Fibroblast of lung (primary cell): ENCODE measurements at regions not wholly inside any gene's neighbourhood (a gene's known extent, or its start where the extent isn't known, plus 50 kb on each side); places are given as distances from the start of the nearest gene placed in this dataset.

ENCODE experiments used
- EZH2 ChIP-seq: IDR thresholded peaks from 2 replicates; pipeline ENCODE4 v1.5.1; 2012; ENCODE audit warnings: low read length, control low read depth, mild to moderate bottlenecking; ENCODE audit errors: missing control alignments
- TF ChIP-seq, protein P1 (sequence below), 2 donors: IDR thresholded peaks in 1 of 2; conservative IDR thresholded peaks in 1 of 2; 1 replicate in 1 of 2; 2 replicates in 1 of 2; pipeline ENCODE4 v1.5.1; 2011 to 2012; ENCODE audit warnings: low read length in 2 of 2, control low read depth in 1 of 2, inconsistent platforms in 1 of 2, low read depth in 1 of 2, mild to moderate bottlenecking in 1 of 2

DNA sequence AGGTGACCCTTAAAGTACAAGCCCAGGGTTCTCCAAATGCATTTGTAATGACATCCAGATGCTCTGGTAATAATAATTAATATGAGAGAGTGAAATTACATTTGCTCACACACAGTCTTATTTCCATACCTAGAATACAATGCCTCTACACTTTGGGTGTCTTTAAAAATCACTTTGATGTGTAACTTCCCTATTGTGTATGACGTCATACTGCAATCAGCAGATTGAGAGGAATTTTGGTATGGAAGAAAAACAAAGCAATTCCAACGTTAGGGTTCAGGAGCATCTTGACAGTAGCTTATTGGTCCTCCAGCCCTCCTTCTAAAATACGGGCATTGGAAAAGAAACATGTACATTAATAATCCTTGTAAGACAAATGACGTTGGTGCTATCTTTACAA, 670.6 kb upstream of the ZNF385D start:
- TF ChIP-seq, protein P1, sequence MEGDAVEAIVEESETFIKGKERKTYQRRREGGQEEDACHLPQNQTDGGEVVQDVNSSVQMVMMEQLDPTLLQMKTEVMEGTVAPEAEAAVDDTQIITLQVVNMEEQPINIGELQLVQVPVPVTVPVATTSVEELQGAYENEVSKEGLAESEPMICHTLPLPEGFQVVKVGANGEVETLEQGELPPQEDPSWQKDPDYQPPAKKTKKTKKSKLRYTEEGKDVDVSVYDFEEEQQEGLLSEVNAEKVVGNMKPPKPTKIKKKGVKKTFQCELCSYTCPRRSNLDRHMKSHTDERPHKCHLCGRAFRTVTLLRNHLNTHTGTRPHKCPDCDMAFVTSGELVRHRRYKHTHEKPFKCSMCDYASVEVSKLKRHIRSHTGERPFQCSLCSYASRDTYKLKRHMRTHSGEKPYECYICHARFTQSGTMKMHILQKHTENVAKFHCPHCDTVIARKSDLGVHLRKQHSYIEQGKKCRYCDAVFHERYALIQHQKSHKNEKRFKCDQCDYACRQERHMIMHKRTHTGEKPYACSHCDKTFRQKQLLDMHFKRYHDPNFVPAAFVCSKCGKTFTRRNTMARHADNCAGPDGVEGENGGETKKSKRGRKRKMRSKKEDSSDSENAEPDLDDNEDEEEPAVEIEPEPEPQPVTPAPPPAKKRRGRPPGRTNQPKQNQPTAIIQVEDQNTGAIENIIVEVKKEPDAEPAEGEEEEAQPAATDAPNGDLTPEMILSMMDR (conservative IDR thresholded peaks at IDR 0.05 in 1 of 2, IDR thresholded peaks at IDR 0.05 in 1 of 2; ENCODE audit: low read depth in 1 of 2, low read length in 2 of 2): no peak
- no peak for TF ChIP-seq EZH2
